ENCODE measurements at regions not wholly inside any gene's neighbourhood (a gene's known extent, or its start where the extent isn't known, plus 50 kb on each side); places are given as distances from the start of the nearest gene placed in this dataset.
"Not testable (repeated sequence)": the region's sequence is repeated elsewhere in the genome, so short reads cannot be mapped to it uniquely, and the experiment has no call there.

DNA sequence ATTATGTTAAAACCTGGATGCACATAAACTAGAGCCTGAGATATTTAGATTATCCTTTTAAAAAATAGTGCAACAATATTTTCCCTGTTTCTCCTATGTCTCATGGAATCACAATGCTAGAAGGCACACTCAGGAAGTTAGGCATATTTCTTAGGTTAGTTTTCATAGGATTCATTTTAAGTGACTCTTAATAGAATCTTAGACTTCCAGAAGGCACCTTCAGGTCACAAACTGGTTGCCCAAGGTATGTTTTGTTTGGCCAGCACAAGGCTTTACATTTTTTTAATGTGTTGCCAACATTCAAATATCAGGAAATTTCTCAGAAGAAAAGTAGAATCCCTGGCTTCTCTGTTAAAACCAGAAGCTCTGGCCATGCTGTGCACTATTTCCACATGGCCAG, 129.3 kb downstream of the LNPK start:
- DNase-seq = no peak

DNA sequence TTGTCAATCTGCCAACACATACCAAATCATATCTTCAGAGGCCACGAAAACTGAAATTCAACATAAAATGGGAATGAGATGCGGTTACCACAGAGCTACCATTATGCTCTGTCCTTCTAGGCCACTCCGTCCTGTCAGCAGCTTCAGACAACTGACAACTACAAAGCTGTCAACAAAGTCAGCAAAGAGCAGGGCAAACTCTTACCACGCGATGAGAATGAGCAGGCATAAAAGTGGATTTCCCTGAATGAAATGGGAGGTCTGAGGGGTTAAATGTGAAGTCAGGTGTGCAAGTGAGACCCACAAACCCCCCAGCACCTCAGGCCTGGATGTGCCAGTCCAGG, 130.1 kb downstream of the LNPK start:
- no peak for DNase-seq

DNA sequence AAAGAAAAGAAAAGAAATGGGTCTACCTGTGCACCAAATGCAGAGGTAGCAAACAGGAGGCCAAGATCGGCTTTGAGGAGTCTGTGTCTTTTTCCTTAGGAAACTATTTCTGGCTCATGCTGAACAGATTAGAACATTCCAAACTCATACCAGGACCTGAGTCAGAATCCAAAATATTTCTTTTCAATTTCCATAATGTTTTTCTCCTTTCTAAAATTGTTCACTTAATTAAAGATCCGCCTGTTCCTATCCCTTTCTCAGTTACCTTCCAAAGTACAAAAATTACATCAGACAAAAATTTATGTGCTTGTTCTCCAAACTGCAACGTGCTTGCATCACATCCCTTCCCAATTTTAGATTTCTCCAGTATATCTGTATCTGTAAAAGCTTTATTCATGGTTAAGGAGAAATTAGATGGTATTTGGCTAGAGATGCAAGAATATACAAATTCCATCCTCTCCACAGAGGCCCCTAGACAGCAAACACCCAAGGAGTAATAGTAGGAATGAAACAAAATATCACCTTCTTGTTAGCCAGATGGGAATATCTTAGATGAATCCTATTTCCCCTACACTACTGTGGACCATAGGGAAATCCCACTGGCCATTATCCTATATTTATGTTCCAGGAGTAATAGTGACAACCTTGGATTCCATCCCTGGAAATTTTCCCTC, 130.6 kb downstream of the LNPK start:
- no peak for DNase-seq

DNA sequence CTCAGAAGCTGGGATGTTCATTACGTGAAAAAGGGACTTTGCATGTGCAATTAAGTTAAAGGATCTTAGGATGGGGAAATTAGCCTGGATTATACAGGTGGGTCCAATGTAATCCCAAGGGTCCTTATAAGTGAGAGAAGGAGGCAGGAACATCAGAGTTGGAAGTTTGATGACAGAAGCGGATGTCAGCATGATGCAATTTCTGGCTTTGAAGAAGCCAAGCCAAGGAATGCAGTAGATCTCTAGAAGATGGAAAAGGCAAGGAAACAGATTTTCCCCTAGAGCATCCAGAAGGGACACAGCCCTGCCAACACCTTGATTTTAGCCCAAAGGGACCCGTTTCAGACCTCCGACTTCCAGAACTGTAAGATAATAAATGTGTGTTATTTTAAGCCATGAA, 136.4 kb downstream of the LNPK start:
- no peak for DNase-seq

DNA sequence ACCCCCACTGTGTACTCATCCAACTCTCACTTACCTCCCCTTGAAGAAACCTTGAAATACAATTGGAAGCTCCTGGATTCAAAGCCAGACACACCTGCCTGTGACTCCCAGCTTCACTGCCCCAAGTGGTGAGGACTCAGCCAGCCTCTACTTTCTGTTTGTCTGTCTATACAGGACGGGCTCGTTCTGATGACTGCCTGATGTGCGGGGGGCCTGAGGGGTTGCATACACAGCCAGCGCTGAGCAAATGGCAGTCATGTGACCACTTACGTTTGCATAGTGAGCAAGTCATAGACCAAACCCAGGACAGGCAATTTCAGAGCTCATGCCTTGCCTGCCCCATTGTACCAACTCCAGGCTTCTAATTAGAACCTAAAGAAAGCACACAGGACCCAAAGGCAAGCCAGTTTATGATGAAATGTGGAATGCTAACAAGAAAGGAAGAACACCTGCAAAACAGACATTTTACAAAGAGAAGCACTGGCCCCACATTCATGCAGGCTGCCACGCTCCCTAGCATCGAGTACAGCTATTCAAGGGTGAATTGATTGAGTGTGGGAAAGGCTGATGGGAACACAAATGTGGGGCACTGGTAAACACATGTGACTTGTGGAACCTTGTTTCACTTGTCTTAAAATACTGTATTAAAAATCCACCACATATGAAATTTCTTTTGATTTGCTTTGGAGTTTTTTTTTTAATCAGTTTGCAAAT, 137.8 kb downstream of the LNPK start:
- DNase-seq = no peak

DNA sequence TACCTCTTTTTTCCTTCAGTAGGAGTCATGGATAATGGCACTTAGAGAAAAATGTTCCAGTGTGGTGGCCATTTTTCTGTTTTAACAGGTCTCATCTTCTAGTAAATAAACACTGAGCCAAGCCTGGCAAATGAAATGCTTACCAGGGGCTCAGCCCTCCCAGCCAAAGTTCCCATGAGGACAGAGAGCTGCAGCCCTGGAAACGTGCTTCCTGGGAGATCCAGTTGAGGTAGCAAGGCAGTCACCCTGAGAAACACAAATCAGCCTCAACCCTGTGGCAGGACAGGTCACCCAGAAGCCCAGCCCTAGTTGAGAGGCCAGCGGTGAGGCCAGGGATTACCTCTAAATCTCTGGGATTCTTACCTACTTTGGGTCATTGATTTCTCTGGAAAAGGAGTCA, 140.1 kb downstream of the LNPK start:
- DNase-seq = no peak

DNA sequence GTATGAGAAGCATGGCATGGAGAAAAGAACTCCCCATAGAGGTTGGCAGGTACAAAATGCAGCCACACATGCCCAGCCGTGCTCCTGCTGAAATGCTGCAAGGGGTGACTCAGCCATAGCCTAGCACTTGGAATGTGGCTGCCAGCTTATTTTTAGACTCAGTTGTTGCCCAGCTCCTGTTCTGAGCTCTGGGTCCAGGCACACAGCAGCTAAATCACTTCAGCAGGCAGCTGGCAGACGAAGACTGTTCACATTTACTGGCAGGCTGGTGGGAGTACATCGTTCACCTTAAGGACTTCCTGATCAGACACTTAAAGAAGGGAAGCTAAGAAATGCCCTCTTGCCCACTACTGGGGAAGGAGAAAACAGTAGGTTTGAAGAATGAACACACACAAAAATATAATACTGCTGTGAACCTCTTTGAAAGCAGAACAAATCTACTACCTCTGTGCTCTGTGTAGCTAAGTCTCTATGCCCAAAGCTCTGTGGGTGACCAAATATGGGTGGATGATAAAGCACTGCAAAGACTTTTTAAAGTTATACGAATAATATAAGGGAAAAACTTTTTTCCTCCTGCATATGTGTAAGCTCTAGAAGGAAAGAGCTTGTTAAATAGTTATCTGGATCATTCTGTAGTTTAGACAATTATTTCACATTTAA, 146.1 kb downstream of the LNPK start:
- DNase-seq = no peak

DNA sequence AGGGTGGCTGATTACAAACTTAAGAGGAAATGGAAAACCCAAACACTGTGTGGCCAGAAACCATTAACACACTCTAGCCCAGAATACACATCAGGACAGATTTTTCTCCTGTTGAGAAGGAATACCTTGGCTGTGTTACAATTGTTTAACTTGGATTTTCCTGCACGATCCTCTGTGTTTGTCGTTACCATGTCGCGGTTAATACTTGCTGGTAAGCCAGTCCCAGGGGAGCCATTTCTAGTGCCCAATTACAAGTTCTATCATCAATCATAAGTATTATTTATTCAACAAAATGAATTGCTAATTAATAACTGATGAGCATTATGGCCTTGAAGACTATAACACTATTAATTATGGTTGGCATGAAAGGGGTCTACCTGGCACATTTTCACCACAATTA, 146.8 kb downstream of the LNPK start:
- DNase-seq = no peak

DNA sequence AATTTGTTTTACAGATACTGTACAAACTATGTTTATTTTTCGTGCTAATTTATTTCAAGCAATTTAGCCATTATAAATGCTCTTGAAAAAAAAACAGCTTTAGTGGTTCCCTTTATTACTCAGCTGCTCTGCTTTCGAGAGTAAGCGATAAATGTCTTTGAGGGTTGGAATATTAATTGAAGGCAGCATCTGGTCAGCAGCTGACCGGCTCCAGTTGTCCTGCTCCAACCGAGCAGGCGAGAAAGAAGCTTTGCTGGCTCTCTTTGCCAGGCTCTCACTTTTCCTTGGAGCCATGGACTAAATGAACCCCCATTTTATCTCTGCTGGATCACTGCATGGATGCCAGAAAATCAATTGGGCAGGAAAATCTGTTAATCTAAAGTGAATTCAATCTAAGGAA, 147.4 kb downstream of the LNPK start:
- no peak for DNase-seq

DNA sequence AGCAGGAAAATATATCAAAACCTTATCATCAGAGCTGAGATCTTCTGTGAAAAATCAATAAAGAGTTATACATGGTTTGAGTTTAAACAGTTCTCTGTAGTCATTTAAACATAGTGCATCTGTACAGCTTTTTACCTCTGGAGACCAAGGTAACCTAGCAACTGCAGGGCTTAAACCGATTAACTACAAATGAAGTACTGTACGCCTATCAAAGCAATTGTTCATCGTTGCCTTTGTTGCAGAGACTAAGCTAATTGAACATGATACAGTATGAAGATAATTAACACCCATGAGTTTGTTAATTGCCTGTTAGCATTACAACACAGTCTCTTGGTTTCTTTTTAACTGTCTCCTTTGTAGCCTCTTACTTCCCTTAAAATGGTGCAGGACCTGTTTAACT, 147.9 kb downstream of the LNPK start:
- DNase-seq = no peak

DNA sequence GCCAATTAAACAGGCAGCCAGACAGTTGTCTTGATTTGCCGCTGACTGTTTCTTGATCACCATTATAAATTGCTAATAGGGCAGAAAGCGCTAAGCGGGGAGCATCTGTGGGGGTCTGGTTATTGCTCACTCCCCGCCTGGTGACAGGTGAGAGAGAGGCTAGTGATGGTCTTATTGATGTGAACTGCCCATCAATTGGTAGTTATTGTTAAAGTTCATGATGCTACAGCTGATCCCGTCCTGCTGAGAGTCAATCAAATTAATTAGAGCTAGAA, 148.5 kb downstream of the LNPK start:
- DNase-seq = no peak

DNA sequence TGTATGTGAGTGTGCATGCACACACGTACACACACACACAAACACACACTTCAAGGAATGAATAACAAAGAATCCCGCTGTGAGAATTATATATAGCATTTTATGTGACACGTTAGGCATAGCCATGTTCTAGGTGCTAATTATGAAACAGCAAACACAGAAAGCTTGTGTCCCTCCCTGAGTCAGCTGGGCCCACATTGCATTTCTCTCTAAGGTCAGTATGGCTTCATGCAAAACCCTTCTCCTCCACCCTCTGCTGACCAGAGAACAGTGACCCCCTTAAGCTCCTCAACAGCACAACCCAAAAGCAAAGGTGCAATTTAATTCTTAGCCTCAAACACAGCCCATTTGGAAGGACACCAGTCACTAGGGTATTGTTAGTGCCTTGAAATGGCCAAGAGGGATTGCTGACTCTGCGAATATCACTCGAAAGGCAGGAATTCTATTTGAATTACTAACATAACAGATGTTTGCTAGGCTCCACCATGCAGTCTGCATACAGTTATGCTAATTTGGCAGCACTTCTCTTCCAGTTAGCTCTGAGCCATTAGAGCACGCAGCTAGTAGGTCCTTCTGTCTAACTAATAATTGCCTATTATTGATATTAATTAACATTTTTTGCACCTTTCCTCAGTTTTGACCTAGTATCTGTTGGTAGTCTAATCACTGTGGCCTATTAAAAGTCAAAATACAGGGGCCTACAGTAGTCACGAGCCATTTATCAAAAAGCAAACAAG, 149.0 kb downstream of the LNPK start:
- no peak for DNase-seq

DNA sequence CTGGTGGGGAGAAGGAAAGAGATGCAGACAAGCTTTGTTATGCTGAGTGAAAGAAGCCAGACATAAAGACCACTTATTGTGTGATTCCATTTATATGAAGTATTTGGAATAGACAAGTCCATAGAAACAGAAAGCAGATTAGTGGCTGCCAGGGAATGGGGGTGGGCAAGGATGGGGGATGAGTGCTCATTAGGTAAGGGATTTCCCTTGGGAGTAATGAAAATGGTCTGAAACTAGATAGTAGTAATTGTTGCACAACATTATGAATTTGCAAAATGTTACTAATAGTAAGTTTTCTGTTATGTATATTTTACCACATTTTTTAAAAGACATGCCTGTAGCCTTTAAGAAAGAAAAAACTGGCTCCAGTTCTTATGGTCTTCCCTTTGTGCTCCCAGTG, 154.9 kb downstream of the LNPK start:
- no peak for DNase-seq

DNA sequence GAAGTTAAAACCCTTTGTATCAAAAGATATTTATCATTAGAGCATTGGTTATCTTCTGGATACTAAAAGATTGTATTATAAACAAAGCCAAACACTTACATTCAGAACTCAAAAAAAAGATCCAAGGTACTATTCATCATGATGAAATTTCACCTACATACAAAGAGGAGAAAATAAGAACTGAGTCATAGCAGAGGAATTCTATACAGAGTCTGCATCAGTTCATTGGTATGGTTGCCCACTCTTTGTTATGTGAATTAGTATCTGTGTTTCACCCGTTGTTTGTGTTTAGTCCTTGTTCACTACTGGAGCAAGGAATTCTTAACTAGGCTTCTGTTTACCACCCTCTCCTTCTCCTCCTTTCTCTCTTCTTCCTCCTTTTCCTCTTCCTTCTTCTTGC, 157.9 kb downstream of the LNPK start:
- no peak for DNase-seq

DNA sequence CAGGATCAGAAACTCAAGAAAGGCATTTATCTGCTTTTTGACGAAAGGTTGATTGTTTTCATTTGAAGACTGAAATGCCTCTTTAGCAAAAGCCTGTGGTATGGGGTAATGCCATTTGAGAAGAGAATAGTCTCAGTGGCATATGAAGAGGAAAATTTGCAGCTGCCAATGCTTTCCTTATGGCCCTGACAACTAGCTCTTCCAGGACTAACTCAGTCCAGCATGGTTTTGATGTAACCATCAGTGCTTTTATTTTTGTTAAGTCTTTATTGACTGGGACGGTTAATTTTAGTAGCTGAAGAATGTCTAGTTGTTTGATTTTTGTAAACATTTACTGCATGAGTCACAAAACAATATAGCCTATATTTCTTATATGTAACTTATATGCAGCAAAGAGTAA, 158.4 kb downstream of the LNPK start:
- DNase-seq = no peak

DNA sequence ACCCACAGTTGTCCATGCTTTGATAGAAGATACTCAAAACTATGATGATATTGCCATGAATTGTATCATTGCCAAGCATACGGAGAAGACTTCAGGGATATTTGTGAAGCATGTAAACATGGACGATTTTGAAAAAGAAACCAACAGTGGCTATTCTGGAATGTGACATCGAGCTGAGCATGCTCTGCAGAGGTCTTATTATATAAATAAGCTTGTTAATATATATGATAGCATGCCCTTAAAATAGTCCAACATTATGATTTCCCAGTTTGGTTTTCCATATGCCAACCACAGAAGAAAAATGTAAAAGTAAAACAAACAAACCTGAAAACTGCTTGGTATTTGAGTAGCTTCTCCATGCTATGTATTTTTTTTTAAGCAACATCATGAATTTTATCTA, 159.1 kb downstream of the LNPK start:
- DNase-seq = no peak

DNA sequence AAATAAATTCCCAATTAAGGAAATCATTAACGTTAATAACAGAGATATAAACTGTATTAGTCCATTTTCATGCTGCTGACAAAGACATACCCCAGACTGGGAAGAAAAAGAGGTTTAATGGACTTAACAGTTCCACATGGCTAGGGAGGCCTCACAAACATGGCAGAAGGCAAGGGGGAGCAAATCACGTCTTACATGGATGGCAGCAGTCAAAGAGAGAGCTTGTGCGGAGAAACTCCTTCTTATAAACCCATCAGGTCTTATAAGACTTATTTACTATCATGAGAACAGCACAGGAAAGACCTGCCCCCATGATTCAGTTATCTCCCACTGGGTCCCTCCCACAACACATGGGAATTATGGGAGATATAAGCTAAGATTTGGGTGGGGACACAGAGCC, 161.3 kb downstream of the LNPK start:
- not testable (repeated sequence) for DNase-seq

DNA sequence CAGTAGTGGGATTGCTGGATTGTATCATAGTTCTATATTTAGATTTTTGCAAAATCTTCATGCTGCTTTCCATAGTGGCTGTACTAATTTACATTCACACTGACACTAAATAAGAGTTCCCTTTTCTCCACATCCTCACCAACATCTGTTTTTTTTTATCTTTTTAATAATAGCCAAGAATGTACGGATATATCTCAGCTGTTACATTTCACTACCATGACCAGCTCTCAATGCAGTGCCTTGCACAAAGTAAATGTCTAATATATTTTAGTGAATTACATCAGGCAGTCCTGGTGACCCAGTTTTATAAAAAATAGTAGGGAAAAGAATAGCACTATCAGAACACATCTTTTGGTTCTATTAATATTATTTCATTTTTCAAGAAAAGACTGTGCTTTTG, 161.8 kb downstream of the LNPK start:
- no peak for DNase-seq

DNA sequence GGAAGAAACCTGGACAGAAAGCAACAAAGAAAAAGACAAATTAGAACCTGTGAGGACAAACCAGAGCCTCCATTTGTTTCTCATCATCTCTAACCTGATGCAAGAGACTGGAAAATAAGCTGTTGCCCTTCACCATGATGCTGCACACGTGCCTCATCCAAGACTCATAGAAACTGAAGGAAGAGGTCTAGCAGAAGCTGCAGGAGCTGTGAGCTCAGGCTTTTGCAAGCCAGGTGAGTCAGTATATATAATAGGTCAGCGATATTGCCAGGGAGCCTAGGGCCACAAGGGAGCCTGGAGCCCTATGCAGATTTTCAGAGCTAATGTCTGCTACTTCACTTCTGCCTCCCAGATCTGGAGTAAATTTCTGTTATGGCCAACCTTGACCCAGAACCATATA, 163.1 kb downstream of the LNPK start:
- no peak for DNase-seq

DNA sequence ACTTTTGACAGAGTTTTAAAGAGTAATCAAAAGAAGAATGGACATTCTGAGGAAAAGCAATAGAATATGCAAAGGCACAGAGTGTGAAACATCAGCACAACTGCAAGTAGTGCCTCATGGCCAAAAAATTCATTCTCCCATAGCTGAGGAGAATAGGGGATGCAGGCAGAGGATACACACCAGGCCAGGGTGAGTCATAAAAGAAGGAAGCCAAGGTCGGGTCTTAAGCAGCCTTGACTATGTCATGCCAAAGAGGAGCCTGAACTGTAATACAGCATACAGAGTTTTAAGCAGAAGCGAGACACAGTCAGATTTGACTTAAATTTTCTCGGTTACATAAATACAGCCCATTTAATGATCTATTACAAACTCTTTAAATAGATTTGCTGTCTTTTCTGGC, 165.0 kb downstream of the LNPK start:
- DNase-seq = no peak

DNA sequence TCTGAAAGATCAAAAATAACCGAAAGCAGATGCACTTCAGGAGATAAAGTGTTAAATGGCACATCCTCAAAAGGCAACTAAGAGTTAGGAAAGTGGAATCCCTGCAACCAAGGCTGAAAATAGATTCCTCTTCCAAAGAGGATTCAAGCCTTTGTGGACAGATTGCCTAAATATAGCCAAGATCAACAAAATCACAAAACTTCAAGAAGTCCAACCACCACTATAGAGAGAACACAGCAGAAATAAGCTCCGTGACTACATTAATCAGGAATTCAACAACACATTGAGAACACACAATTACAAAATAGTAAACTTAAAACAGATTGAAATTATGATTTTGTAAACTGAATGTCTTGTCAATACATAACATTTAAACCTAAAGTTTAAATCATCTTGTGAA, 165.7 kb downstream of the LNPK start:
- no peak for DNase-seq

DNA sequence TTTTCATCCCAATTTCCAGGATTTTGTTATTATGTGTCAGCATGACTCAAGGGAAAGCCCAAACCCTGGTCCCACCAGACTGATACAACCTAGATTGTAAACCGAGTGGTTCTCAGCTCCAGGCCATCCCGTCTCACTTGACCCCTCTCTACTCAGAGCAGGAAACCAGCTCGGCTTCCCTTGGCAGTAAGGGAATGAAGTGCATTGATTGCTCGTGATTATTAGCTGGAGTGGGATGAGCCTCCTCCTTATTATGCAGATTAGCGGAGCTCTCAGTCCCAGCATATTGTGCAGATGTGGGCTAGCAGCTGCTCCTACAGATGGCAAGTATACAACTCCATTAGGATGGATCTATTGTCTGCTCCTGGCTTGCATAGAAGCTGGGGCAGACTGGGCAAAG, 167.6 kb downstream of the LNPK start:
- DNase-seq = no peak

DNA sequence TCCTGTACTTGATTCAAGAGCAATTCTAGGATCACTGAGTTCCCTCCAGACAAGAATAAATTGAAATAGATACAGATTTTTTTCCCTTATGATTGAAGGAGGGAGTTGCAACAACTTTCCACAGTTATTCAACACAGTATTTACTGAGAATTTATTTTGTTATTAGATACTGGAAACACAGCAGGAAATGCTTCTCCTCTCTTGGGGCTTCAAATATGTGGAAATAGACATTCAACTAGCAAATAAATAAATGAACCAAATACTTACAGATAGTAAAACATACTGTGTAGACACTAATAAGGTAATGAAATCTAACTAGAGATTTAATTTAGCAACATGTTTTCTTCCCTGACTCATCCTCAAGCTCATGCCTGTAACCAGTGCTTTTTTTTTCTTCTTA, 169.2 kb downstream of the LNPK start:
- DNase-seq = no peak

DNA sequence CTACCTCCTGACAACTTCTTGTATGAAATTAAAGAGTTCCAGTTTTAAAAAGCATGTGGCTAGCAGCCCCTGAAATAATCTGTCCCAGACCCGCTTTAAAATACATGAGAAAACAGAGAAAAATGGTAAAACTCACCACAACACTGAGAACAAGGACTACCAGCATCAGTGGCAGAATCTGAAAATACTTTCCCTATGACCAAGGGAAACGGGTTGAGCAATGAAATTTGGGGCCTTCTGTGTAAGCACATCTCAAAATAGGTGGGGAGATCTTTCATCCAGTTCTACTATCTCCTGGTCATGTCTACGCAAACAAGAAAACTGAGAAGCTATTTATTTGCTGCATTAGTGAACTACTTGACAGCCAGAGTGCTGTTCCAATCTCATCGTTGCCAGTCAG, 172.3 kb downstream of the LNPK start:
- DNase-seq = no peak
